NCI-H1436 (cell line): ENCODE measurements at regions not wholly inside any gene's neighbourhood (a gene's known extent, or its start where the extent isn't known, plus 50 kb on each side); places are given as distances from the start of the nearest gene placed in this dataset.

Source experiments
- DNase-seq: peaks from one replicate; lab custom pipeline; 2025; lab: John Stamatoyannopoulos, UW

DNA sequence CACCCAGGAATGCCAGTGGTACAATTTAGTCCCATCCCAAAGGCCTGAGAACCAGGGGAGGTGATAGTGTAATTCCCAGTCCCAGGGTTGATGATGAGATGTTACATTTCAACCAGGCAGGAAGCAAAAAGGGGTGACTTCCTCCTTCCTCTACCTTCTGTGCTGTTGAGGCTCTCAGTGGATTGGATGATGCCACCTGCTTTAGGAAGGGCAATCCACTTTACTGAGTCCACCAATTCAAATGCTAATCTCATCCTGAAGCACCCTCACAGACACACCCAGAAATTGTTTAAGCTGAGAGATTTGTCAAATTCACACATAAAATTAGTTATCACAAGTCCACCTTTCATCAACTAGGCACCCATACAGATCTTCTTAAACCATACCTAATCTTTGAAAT, 418.5 kb upstream of the GOLIM4 start:
- DNase-seq: no peak

GRCh38 chr3:168512802-168513201, 417.1 kb upstream of the GOLIM4 start:
- DNase-seq: no peak

DNA sequence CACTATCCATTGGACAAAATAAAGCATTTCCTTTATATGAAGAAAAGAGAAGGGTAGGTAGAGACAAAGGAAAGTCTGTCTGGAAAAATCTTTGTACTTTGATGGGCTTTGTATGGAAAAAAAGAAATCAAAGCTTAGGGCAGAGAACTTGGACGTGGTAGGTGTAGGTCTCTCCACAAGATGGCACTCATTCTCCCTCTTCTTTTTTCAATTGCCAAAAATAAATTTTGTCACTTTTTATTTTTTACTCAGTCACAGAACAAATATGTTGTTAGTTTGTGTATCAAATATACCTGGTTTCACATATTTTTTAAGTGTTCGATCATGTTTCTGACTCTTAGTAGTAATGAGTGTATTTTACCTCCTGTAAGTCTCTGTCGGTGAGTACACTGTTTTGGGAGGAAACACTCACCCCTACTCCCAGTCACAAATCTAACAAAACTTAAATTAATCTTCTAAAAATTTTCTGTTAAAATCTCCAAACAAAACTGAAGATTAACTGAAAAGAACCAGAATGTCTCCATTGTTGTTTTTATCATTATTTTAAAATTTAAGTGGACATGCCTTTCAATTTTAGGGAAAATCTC, 415.8 kb upstream of the GOLIM4 start:
- DNase-seq: no peak

DNA sequence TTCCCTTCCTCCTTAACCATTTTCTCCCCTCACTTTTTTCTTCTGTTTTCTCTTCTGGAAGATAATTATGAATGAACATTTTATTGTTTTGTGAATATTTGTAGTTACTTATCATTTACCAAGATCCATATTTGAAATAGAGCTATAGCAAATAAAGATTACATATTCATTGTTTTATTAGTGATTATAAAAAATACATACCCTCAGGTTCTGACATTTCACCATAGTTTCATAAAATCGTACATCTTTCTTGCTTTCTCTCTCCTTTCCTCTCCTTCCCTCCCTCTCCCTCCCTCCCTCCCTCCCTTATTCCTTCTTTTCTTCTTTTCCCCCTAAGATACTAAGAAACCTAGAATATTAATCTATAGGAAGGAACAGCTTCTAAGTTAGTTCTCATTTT, 410.9 kb upstream of the GOLIM4 start:
- no peak for DNase-seq

DNA sequence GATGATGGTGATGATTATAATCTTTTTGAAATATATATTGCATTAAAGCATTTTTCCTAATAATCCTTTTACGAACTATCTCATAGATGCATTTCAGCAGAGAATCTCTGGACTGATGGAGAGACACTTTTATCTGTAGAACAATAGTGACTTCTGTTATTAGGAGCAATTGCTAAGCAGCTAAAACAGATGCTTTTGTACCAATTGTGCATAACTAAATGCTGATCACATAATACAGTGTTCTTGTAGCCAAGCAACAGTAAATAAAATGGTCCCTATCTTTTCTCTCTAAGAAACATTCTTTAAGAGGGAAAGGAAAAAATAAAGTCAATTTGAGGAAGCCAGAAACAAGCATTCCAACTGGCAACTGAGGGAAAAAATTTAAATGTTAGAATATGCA, 405.8 kb upstream of the GOLIM4 start:
- no peak for DNase-seq

- DNase-seq: no peak
These were observed 402.5 kb upstream of the GOLIM4 start for GRCh38 chr3:168498194-168498593.

GRCh38 chr3:168497741-168498140, 402.0 kb upstream of the GOLIM4 start:
- no peak for DNase-seq

DNA sequence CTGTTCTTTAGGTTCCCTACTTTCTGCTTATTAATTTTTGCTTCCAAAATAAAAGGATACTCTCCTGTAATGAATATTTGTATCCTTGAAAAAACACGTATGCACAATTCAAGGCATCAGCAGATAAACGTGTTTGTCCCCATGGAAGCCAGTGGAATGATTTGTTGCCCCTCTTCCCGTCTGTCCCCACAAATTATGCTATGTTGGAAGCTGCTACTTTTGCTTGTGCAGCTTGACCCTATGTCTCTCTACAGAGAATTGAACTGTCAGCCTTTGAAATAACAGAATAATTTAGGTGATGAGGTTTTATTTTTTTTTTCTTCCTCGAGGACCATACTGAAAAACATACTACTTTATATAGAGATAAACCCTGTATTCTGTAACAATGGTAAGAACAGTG, 401.5 kb upstream of the GOLIM4 start:
- no peak for DNase-seq

- DNase-seq: no peak
These were observed 400.2 kb upstream of the GOLIM4 start for GRCh38 chr3:168495932-168496331.

DNA sequence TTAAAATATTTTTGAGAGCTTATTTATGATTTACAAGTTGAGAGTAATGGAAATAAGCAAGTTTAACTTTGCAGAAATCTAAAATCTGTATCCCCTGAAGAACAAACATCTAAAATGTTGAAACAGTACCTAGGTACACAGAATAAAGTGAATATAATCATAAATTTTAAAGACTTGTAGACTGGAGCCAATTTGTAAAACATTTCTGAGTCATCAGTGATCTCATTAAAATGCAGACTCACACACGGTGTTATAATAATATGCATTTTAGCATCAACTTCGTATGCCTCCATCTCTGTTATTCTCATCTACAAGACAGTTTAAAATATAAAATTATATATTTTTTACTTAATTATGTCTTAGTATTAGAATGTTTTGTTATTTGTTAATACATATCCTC, 399.5 kb upstream of the GOLIM4 start:
- DNase-seq: no peak

GRCh38 chr3:168493412-168494205, 397.9 kb upstream of the GOLIM4 start:
- no peak for DNase-seq

GRCh38 chr3:168490981-168491380, 395.3 kb upstream of the GOLIM4 start:
- DNase-seq: no peak

DNA sequence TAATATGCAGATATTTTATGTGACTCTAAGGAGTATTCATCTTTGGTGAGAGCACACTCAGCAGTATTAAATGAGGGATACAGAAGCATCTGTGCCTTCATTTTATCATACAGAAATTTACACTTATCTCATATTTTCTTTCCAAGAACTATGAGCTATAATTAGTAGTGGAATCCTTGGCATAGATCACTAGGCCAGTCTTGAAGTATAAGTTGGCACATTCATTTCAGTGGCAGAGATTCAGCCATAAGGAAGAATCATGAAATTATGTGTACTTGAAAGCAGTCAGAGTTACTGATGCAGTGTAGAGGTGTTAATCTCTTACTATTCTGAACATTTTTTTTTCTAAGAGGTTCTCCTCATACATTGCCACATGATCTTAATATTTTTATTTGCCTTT, 393.6 kb upstream of the GOLIM4 start:
- no peak for DNase-seq

DNA sequence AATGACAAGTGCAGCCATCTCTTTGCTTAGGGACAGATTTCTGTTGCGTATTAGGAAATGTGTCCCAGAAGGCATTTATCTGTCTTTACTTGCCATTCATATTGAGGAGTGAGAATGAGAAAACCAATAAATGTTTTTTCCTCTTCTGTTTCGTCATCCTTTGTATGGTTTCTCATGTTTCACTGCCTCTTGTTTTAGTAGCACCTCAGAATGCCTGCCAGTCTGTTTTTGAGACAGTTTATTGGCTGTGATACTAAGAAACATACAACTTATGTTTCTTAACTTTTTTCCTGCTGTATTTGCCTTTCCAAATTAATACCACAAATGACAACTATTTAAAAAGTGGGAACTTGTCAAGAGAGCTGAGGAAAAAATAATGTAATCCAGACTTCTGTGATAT, 390.2 kb upstream of the GOLIM4 start:
- no peak for DNase-seq

DNA sequence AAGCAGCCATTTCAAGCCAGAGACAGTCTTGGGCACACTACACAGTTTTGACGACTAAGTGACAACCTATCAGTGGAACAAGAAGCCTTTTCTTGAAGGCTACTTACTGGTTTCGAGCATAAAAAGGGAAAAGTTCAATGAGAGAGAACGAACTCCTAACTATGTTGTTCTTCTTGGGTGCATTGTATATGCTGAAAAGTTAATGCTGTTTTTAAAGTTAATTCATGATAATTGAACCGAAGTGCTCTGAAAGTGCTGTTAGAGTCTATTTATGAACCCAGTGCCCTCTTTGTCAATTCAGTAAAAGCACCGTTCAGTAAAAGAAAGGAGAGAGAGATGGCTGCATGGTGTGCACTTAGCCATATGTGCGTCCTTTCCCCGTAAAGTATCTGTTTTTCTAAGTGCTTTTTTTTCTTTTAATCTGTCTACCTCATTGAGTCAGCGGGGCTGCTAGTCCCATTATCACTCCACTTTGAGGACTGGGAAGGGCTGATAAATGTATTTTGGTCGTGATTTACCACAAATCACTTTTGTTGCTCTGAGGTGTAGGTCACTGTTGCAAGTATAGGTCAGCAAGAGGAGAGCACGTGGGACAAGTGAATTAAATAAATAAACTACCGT, 380.7 kb upstream of the GOLIM4 start:
- DNase-seq: no peak

- no peak for DNase-seq
These were observed 380.0 kb upstream of the GOLIM4 start for GRCh38 chr3:168475704-168476103.

- no peak for DNase-seq
These were observed 377.7 kb upstream of the GOLIM4 start for GRCh38 chr3:168473334-168473890.

DNA sequence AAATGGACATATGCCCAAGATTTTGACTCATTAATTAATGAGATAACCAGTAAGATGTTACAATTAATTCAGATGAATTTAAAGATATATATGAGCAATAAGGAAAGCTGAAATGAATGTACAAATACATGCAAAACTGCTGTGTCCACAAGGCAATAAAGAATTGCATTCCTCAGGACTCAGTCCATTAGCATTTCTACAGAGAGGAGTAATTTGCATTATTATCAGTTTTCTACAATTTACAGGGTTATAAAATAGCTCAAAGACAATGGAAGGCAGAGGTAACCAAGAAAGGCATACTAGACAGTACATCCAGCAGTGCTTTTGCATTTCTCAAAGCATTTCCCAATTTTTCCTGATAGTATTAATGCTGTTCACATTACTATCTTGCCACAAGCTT, 377.1 kb upstream of the GOLIM4 start:
- no peak for DNase-seq

GRCh38 chr3:168470380-168470779, 374.7 kb upstream of the GOLIM4 start:
- no peak for DNase-seq

DNA sequence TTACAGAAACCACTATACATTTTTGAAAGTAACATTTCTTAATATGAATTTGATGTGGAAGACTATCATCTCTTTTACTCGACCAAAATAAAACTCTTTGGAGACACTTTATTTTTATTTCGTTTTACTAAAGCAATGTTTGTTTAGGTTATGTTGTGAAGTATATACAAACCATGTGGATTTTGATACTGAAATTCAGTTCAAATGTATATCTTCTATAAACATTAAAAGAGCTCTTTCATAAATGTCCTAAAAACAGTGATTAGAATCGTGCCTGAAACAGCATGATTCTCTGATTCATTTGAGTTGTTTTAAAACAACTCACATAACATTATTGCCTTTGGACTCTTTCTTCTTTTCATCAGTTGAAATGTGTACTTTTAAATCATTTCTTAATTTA, 373.7 kb upstream of the GOLIM4 start:
- no peak for DNase-seq

GRCh38 chr3:168467115-168467714, 371.5 kb upstream of the GOLIM4 start:
- no peak for DNase-seq

DNA sequence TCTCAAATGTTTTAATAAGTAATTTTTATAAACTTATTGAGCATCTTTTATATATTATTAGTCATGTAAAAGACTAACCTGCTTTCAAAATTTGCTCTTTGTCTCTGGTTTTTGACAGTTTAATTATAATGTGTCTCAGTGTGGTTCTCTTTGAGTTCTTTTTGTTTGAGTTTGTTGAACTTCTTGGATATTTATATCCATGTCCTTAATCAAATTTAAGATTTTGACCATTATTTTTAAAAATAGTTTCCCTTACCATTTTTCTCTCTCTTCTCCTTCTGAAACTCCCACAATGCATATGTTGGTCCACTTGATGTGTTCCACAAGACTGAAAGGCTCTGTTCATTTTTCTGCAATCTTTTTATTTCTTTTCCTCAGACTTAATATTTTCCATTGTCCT, 366.1 kb upstream of the GOLIM4 start:
- DNase-seq: no peak
